ENCODE measurements at regions not wholly inside any gene's neighbourhood (a gene's known extent, or its start where the extent isn't known, plus 50 kb on each side); places are given as distances from the start of the nearest gene placed in this dataset.

- no peak for DNase-seq (ENCODE audit: low read depth)
- no peak overlapping the region for H3K4me3 ChIP-seq (ENCODE audit: low read length)
- no peak for TF ChIP-seq CTCF (conservative IDR thresholded peaks at IDR 0.05; ENCODE audit: low read depth, low read length)
These were observed 59.2 kb upstream of the KLF13 start for GRCh38 chr15:31267161-31268107.

GRCh38 chr15:31268108-31268501 is 58.5 kb upstream of the KLF13 start:
- no peak overlapping the region for H3K4me3 ChIP-seq (ENCODE audit: low read length)
- TF ChIP-seq CTCF (conservative IDR thresholded peaks at IDR 0.05; ENCODE audit: low read depth, low read length) = no peak
- DNase-seq (ENCODE audit: low read depth) = no peak

- no peak overlapping the region for H3K4me3 ChIP-seq (ENCODE audit: low read length)
- no peak for TF ChIP-seq CTCF (conservative IDR thresholded peaks at IDR 0.05; ENCODE audit: low read depth, low read length)
- DNase-seq (ENCODE audit: low read depth) = no peak
These were observed 57.5 kb upstream of the KLF13 start for GRCh38 chr15:31268911-31269784.

GRCh38 chr15:31269816-31270575 is 56.6 kb upstream of the KLF13 start:
- TF ChIP-seq CTCF (conservative IDR thresholded peaks at IDR 0.05; ENCODE audit: low read depth, low read length) = no peak
- no peak for DNase-seq (ENCODE audit: low read depth)
- no peak overlapping the region for H3K4me3 ChIP-seq (ENCODE audit: low read length)

GRCh38 chr15:31270767-31271166 is 55.9 kb upstream of the KLF13 start:
- H3K4me3 ChIP-seq (ENCODE audit: low read length) = no peak overlapping the region
- no peak for DNase-seq (ENCODE audit: low read depth)

More at GRCh38 chr15:31270767-31271166, 55.9 kb upstream of the KLF13 start:
- no peak for TF ChIP-seq CTCF (conservative IDR thresholded peaks at IDR 0.05; ENCODE audit: low read depth, low read length)

Data from retinal pigment epithelial cell (primary cell).